GM12875 (cell line): ENCODE measurements at regions not wholly inside any gene's neighbourhood (a gene's known extent, or its start where the extent isn't known, plus 50 kb on each side); places are given as distances from the start of the nearest gene placed in this dataset.

Experiments
- H3K4me3 ChIP-seq: one replicate; pipeline ENCODE4 v1.5.1; 2011; ENCODE audit warnings: low read depth, low read length, control low read depth
- TF ChIP-seq, protein P1 (sequence below): IDR thresholded peaks from 2 replicates; pipeline ENCODE4 v1.5.1; 2011; ENCODE audit warnings: low read depth, mild to moderate bottlenecking, control low read depth, inconsistent platforms, low read length, moderate library complexity, borderline replicate concordance; ENCODE audit not compliant: insufficient read depth

DNA sequence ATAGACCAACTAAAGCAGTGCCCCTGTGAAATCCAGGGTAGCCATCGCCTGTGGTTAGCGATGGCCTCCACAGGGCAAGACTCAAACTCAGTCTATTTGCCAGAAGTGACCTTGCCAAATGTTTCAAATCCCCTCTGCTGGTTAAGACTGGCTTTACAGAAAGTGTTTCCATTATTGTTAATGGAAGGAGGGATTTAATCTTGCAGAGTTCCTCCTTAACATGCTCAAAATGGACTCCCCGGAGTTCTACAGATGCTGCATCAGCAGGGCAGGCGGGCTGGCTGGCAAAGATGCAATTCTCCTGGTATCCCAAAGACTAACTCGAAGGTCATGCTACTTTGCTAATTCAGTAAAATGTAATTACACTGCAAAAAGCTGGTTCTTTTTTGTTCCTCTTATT, 313.0 kb upstream of the SLC7A11 start:
- no peak overlapping the region for H3K4me3 ChIP-seq
- TF ChIP-seq, protein P1, sequence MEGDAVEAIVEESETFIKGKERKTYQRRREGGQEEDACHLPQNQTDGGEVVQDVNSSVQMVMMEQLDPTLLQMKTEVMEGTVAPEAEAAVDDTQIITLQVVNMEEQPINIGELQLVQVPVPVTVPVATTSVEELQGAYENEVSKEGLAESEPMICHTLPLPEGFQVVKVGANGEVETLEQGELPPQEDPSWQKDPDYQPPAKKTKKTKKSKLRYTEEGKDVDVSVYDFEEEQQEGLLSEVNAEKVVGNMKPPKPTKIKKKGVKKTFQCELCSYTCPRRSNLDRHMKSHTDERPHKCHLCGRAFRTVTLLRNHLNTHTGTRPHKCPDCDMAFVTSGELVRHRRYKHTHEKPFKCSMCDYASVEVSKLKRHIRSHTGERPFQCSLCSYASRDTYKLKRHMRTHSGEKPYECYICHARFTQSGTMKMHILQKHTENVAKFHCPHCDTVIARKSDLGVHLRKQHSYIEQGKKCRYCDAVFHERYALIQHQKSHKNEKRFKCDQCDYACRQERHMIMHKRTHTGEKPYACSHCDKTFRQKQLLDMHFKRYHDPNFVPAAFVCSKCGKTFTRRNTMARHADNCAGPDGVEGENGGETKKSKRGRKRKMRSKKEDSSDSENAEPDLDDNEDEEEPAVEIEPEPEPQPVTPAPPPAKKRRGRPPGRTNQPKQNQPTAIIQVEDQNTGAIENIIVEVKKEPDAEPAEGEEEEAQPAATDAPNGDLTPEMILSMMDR: no peak

DNA sequence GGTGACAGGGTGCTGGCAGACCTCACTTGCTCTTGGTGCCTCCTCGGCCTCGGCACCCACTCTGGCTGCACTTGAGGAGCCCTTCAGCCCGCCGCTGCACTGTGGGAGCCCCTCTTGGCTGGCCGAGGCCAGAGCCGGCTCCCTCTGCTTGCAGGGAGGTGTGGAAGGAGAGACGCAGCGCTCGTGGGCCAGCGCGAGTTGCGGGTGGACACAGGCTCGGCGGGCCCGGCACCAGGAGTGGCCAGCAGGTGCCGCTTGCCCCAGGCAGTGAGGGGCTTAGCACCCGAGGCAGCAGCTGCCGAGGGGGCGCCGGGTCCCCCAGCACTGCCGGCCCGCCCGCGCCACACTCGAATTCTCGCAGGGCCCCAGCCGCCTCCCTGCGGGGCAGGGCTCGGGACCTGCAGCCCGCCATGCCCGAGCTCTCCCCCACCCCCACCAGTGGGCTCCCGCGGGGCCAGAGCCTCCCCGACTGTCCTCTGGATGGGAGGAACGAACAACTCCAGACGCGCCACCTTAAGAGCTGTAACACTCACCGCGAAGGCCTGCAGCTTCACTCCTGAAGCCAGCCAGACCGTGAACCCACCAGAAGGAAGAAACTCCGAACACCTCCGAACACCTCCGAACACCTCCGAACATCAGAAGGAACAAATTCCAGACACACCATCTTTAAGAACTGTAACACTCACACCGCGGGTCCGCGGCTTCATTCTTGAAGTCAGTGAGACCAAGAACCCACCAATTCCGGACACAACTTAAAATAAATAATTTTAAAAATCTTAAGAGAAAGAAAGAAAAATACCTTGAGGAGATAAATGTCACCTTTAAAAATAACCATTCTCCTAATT, 311.1 kb upstream of the SLC7A11 start:
- TF ChIP-seq, protein P1: no peak
- H3K4me3 ChIP-seq: no peak overlapping the region

DNA sequence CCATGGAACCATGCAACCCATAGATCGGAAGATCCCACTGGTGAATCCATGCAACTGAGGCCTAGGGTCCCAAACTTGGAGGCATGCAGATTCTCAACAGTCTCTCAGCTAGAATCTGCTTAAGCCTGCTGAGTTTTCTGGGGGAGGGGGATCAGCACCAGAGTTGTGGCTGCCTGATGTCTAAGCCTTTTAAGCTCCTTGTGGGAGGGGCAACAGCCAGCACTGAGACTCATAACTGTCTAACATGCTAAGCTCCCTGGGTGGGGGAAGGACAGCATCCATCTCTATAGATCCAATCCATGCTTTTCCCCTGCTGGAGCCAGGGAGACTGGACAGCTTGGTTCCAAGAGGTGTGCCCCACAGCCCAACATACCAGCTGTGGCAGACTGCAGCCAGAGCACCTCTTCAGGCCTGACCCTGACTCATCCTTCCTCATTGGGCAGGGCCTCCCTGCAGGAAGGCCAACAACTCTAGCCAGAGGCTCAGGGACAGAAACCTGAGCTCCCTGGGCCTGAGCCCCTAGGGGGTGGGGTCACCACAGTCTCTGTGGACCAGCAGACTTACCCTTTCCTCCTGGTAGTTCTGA, 300.1 kb upstream of the SLC7A11 start:
- TF ChIP-seq, protein P1: no peak

DNA sequence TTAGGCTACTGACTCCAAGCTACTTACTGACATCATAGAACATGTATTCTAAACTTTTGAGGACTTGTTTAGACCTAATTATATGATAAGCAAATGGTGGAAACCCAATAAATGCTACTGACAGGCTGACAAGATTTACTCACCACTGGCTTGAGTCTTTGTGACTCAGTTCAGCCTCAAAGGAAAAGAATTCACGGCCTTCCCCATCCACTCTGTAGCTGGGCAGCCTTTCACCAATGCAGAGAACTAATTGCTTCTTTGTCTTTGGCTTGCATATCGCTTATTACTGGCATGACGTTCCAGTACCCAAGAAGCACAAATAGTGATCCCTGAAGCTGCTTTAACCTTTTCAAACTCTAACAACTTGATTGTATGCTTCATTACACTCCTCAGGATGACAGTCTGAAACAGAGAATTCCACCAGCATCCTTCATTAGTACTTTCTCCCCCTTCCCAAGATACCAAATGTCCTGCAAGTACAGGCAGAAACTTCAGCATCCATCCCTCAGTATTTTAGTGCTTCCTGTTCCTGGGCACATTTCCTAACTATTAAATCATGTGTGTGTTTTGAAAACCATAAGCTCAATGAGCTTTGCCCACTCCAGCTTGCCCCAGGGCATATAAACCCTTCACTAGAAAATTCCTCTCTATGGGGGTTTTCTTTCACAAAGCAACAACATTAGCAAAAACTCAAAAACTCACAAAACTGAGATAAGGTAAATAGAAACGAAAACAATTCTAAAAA, 298.1 kb upstream of the SLC7A11 start:
- TF ChIP-seq, protein P1: no peak
- no peak overlapping the region for H3K4me3 ChIP-seq

More for the DNA sequence above, 300.1 kb upstream of the SLC7A11 start:
- no peak overlapping the region for H3K4me3 ChIP-seq

DNA sequence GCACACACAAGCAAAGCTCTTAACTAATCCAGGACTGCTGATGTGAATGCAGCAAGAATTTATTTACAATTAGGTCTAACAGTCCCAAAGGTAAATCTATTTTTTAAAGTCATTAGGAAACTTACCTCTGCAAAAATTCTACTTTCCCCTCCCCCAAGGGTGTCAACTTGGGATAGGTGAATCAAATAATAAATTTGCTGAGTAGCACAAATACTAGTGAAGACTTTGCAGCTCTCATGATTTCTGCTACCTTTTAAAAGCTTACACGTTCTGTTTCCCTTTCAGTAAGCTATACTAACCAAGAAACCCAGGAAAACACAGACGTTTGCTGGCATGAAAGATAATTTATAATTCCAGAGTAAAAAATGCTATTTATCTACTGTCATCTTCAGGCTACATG, 296.6 kb upstream of the SLC7A11 start:
- TF ChIP-seq, protein P1: no peak
- no peak overlapping the region for H3K4me3 ChIP-seq

DNA sequence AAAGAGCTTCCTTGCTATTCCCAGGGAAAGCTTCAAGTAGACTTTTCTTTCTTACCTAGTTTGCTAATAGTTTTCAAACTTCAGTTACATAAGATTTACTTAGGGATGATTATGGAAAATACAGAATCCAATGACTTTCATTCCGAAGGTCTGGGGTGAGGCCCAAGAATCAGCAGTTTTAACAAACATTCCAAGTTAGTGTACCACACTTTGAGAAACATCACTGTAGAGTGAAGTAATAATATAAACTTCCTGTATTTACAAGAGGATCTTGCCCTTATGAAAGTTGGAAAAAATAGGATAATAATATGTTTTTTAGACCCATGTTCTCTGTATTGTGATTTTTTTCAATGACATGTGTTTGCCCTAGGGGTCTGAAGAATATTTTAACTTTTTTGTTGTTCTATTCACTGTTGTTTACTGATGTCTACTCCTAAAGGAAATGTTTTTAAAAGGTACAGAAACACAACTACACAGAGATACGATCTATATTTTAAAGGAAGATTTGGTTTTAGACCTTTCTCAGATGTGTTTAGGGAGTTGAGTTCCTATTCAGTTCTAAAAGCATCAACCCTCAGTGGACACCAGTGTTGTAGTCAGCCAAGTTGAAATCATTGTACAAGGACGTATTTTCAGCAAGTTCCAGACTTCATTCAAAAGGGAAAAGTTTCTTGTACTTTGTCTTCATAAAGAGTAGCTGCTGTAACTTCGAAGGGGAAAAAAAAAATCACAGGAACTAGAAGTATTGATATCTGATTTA, 295.8 kb upstream of the SLC7A11 start:
- TF ChIP-seq, protein P1: no peak
- no peak overlapping the region for H3K4me3 ChIP-seq
